Ovary (tissue), 7 donors: ENCODE measurements at regions not wholly inside any gene's neighbourhood (a gene's known extent, or its start where the extent isn't known, plus 50 kb on each side); places are given as distances from the start of the nearest gene placed in this dataset.
"Not testable (repeated sequence)": the region's sequence is repeated elsewhere in the genome, so short reads cannot be mapped to it uniquely, and the experiment has no call there.

ENCODE experiments used
- DNase-seq, 5 donors: peaks; one replicate each; pipeline ENCODE4 v3.0.0-alpha.2; 2019 to 2020
- H3K27ac ChIP-seq, 2 donors: fragments of 200-600 bp; one replicate each; pipeline versions ENCODE4 v1.5.1 to v1.8.0; 2019 to 2022
- H3K27me3 ChIP-seq: fragments of 200-600 bp; one replicate; pipeline ENCODE4 v1.8.0; 2022
- H3K36me3 ChIP-seq: fragments of 200-600 bp; sonication (generic); one replicate; pipeline ENCODE4 v1.5.1; 2019
- H3K4me1 ChIP-seq: one replicate; pipeline ENCODE4 v1.8.1; 2013; ENCODE audit warnings: mild to moderate bottlenecking, moderate library complexity; ENCODE audit not compliant: insufficient read depth
- H3K4me3 ChIP-seq: fragments of 200-600 bp; sonication (generic); one replicate; pipeline ENCODE4 v1.5.1; 2017
- H3K9me3 ChIP-seq, 2 donors: fragments of 200-600 bp in 1 of 2; sonication (generic) in 1 of 2; one replicate each; pipeline versions ENCODE4 v1.5.1 to v1.8.1; 2013 to 2019; ENCODE audit warnings: mild to moderate bottlenecking in 1 of 2, moderate library complexity in 1 of 2
- EP300 ChIP-seq: sonication (generic); formaldehyde crosslinking; IDR thresholded peaks from one replicate; pipeline ENCODE4 v1.6.1; 2017; ENCODE audit warnings: antibody characterized with exemption
- POLR2A ChIP-seq: fragments of 450-650 bp; IDR thresholded peaks from one replicate; pipeline ENCODE4 v1.6.1; 2017; ENCODE audit warnings: antibody characterized with exemption, mild to moderate bottlenecking, moderate library complexity
- WGBS, 3 donors: extraction: QIAGEN DNeasy Blood & Tissue Kit in 1 of 3; methylation state at CpG; one replicate each; pipeline versions ENCODE4 v1.1.5 to v1.1.7; 2013 to 2017; 5-methylcytosine and 5-hydroxymethylcytosine counted together
- intact Hi-C, 4 donors: fragments of 100-400 bp; cut with DNase I; formaldehyde crosslinking; loops; one replicate each; pipeline versions ENCODE4 v1.11.0 to v1.15.1; 2022 to 2023
- TF ChIP-seq, protein P1 (sequence below), 3 donors: fragments of 450-650 bp in 2 of 3; fragments of 200-600 bp in 1 of 3; IDR thresholded peaks; one replicate each; pipeline versions ENCODE4 v1.5.1 to v1.8.0; 2016 to 2022; ENCODE audit warnings: antibody characterized with exemption in 3 of 3, mild to moderate bottlenecking in 1 of 3
- donor health status: DM: no; HTN: no; CAD: no; lungs with moderate emphysema.
- donor health status: DM: no; HTN: no; CAD: no.
- donor health status: Bipolar disorder and iron deficiency.
- donor health status: DM: no; HTN: no; CAD: no.
- donor health status: DM: yes; HTN: yes; CAD: no.

GRCh38 chr12:87597114-87597513 lies 432.1 kb downstream of the C12orf50 start:
- Histone ChIP-seq H3K27ac (no peak overlapping the region), H3K4me1 (no peaks in the 10 kb centered on the region), H3K4me3 (no peak overlapping the region), H3K27me3 (no peaks in the 10 kb centered on the region), H3K36me3 (no peaks in the 10 kb centered on the region), H3K9me3 (no peaks in the 10 kb centered on the region)
- intact Hi-C loops, result no loop called here
- DNase-seq, result no peak
- TF ChIP-seq POLR2A (no peak), EP300 (no peak)
- TF ChIP-seq, protein P1, sequence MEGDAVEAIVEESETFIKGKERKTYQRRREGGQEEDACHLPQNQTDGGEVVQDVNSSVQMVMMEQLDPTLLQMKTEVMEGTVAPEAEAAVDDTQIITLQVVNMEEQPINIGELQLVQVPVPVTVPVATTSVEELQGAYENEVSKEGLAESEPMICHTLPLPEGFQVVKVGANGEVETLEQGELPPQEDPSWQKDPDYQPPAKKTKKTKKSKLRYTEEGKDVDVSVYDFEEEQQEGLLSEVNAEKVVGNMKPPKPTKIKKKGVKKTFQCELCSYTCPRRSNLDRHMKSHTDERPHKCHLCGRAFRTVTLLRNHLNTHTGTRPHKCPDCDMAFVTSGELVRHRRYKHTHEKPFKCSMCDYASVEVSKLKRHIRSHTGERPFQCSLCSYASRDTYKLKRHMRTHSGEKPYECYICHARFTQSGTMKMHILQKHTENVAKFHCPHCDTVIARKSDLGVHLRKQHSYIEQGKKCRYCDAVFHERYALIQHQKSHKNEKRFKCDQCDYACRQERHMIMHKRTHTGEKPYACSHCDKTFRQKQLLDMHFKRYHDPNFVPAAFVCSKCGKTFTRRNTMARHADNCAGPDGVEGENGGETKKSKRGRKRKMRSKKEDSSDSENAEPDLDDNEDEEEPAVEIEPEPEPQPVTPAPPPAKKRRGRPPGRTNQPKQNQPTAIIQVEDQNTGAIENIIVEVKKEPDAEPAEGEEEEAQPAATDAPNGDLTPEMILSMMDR (IDR thresholded peaks at IDR 0.05), result no peak
- 83 to 92% (median 83%) methylated on average over 3 of the region's 3 CpGs for WGBS, 3 donors

GRCh38 chr12:87596636-87597035 lies 432.6 kb downstream of the C12orf50 start:
- Histone ChIP-seq H3K36me3 (no peaks in the 10 kb centered on the region), H3K4me3 (no peak overlapping the region), H3K9me3 (no peaks in the 10 kb centered on the region), H3K27me3 (no peaks in the 10 kb centered on the region), H3K4me1 (no peaks in the 10 kb centered on the region), H3K27ac (no peak overlapping the region)
- TF ChIP-seq, protein P1 (IDR thresholded peaks at IDR 0.05), result no peak
- TF ChIP-seq POLR2A, result no peak
- no peak for TF ChIP-seq EP300
- WGBS, 3 donors, result 99 to 100% (median 100%) methylated on average over 1 of the region's 1 CpG
- DNase-seq, result no peak
- intact Hi-C loops, result no loop called here

- TF ChIP-seq, protein P1 (IDR thresholded peaks at IDR 0.05), result no peak
- TF ChIP-seq EP300, result no peak
- no peak for TF ChIP-seq POLR2A
- Histone ChIP-seq H3K27ac (no peak overlapping the region), H3K4me3 (no peak overlapping the region), H3K36me3 (no peaks in the 10 kb centered on the region), H3K27me3 (no peaks in the 10 kb centered on the region), H3K9me3 (no peaks in the 10 kb centered on the region), H3K4me1 (no peaks in the 10 kb centered on the region)
- DNase-seq, result no peak
- intact Hi-C loops, result no loop called here
- 93 to 96% (median 96%) methylated on average over 5 of the region's 5 CpGs for whole genome bisulfite sequencing, 3 donors
Observed at GRCh38 chr12:87596134-87596533, 433.1 kb downstream of the C12orf50 start.

GRCh38 chr12:87585882-87586557 lies 443.2 kb downstream of the C12orf50 start:
- Histone ChIP-seq H3K27me3 (no peaks in the 10 kb centered on the region), H3K4me3 (no peak overlapping the region), H3K27ac (no peak overlapping the region), H3K36me3 (no peaks in the 10 kb centered on the region), H3K9me3 (no peaks in the 10 kb centered on the region), H3K4me1 (no peaks in the 10 kb centered on the region)
- WGBS, 3 donors, result 61 to 64% (median 64%) methylated on average over 2 of the region's 2 CpGs
- DNase-seq, result no peak
- TF ChIP-seq, protein P1 (IDR thresholded peaks at IDR 0.05), result no peak
- TF ChIP-seq EP300 (no peak), POLR2A (no peak)
- intact Hi-C loops, result no loop called here

DNA sequence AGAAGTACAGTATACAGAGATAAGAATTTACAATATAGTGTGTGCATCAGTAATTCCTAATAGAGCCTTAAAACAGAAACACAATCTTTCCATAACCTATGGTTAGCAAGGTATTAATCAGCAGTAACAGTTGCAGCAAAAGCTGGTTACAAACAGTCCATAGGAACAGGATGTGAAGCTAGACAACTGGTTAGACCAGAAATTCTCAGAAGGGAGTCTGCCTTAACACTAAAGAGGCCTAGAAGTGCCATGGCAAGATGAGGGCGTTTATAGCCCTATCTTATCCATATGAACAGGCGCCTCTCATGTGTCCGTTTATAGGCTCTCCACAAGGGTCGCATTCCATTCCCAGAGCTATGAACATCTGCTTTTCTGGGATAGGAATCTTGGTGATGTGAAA lies 450.1 kb downstream of the C12orf50 start:
- DNase-seq, H3K27me3 ChIP-seq, H3K27ac ChIP-seq, H3K4me3 ChIP-seq, intact Hi-C loops, H3K36me3 ChIP-seq, H3K9me3 ChIP-seq, H3K4me1 ChIP-seq: not testable (repeated sequence)
- 89 to 96% (median 91%) methylated on average over 4 of the region's 4 CpGs for WGBS, 3 donors
